HEK293 (cell line): ENCODE measurements at regions not wholly inside any gene's neighbourhood (a gene's known extent, or its start where the extent isn't known, plus 50 kb on each side); places are given as distances from the start of the nearest gene placed in this dataset.

Experiments
- CTCF ChIA-PET: fragments of 350-600 bp; formaldehyde crosslinking; extraction: SDS; loops from one replicate; lab custom pipeline; 2021; ENCODE audit warnings: antibody characterized with exemption; lab: Yijun Ruan, JAX
- POLR2A ChIA-PET: fragments of 300-600 bp; formaldehyde crosslinking; extraction: SDS; loops from one replicate; lab custom pipeline; 2020; ENCODE audit warnings: antibody characterized with exemption, inconsistent platforms; lab: Yijun Ruan, JAX
- H3K27ac ChIP-seq: fragments of 200-500 bp; sonication (Bioruptor generic); 2 replicates; pipeline ENCODE4 v1.5.1; 2014; ENCODE audit warnings: low read depth, low read length, control low read depth, inconsistent platforms; ENCODE audit errors: extremely low read depth
- H3K36me3 ChIP-seq, 2 experiments: fragments of 200-500 bp in 1 of 2; sonication (Bioruptor generic) in 1 of 2; 1 replicate in 1 of 2; 2 replicates in 1 of 2; pipeline ENCODE4 v1.5.1; 2014 to 2017; ENCODE audit warnings: inconsistent platforms in 2 of 2, low read length in 2 of 2; ENCODE audit not compliant: control insufficient read depth in 2 of 2, insufficient read depth in 1 of 2
- H3K4me1 ChIP-seq: fragments of 200-500 bp; sonication (Bioruptor generic); 2 replicates; pipeline ENCODE4 v1.5.1; 2014; ENCODE audit warnings: mild to moderate bottlenecking, low read length, inconsistent platforms; ENCODE audit not compliant: control insufficient read depth, insufficient read depth
- H3K4me3 ChIP-seq: 2 replicates; pipeline ENCODE4 v1.5.1; 2011; ENCODE audit warnings: low read depth, mild to moderate bottlenecking, control low read depth, low read length, moderate library complexity
- H3K9me3 ChIP-seq: fragments of 200-500 bp; sonication (Bioruptor generic); 2 replicates; pipeline ENCODE4 v1.5.1; 2014; ENCODE audit warnings: low read depth, low read length, inconsistent platforms; ENCODE audit not compliant: control insufficient read depth, insufficient read depth
- HOXC10 ChIP-seq: sonication (generic); formaldehyde crosslinking; IDR thresholded peaks from 2 replicates; pipeline ENCODE4 v1.8.1; 2023; ENCODE audit warnings: mild to moderate bottlenecking, missing genetic modification reagents
- HOXD13 ChIP-seq: sonication (generic); formaldehyde crosslinking; IDR thresholded peaks from 2 replicates; pipeline ENCODE4 v1.8.0; 2022; ENCODE audit warnings: missing genetic modification reagents, borderline replicate concordance
- RBAK ChIP-seq: fragments of 450-650 bp; formaldehyde crosslinking; IDR thresholded peaks from 2 replicates; pipeline ENCODE4 v1.5.1; 2016; ENCODE audit warnings: missing biosample characterization, missing genetic modification characterization
- SCRT1 ChIP-seq: fragments of 450-650 bp; formaldehyde crosslinking; IDR thresholded peaks from 2 replicates; pipeline ENCODE4 v1.5.1; 2016; ENCODE audit warnings: missing biosample characterization, missing genetic modification characterization, borderline replicate concordance
- ZBTB21 ChIP-seq: fragments of 450-650 bp; formaldehyde crosslinking; IDR thresholded peaks from 2 replicates; pipeline ENCODE4 v1.5.1; 2017; ENCODE audit warnings: missing biosample characterization, missing genetic modification characterization
- ZFP37 ChIP-seq: fragments of 450-650 bp; formaldehyde crosslinking; IDR thresholded peaks from 2 replicates; pipeline ENCODE4 v1.5.1; 2016; ENCODE audit warnings: missing biosample characterization, missing genetic modification characterization
- ZNF10 ChIP-seq: fragments of 450-650 bp; formaldehyde crosslinking; IDR thresholded peaks from 2 replicates; pipeline ENCODE4 v1.5.1; 2017; ENCODE audit warnings: missing biosample characterization, missing genetic modification characterization
- ZNF169 ChIP-seq: fragments of 450-650 bp; formaldehyde crosslinking; IDR thresholded peaks from 2 replicates; pipeline ENCODE4 v1.5.1; 2016; ENCODE audit warnings: missing biosample characterization, missing genetic modification characterization
- ZNF175 ChIP-seq: fragments of 450-650 bp; formaldehyde crosslinking; IDR thresholded peaks from 2 replicates; pipeline ENCODE4 v1.5.1; 2016; ENCODE audit warnings: missing biosample characterization, missing genetic modification characterization
- ZNF2 ChIP-seq: fragments of 450-650 bp; formaldehyde crosslinking; IDR thresholded peaks from 2 replicates; pipeline ENCODE4 v1.5.1; 2016; ENCODE audit warnings: missing biosample characterization, missing genetic modification characterization
- ZNF48 ChIP-seq: fragments of 450-650 bp; formaldehyde crosslinking; IDR thresholded peaks from 2 replicates; pipeline ENCODE4 v1.5.1; 2016; ENCODE audit warnings: missing biosample characterization, missing genetic modification characterization
- ZNF548 ChIP-seq: fragments of 450-650 bp; formaldehyde crosslinking; IDR thresholded peaks from 2 replicates; pipeline ENCODE4 v1.5.1; 2016; ENCODE audit warnings: missing biosample characterization, missing genetic modification characterization
- ZNF555 ChIP-seq: fragments of 450-650 bp; formaldehyde crosslinking; conservative IDR thresholded peaks from 2 replicates; pipeline ENCODE4 v1.5.1; 2017; ENCODE audit warnings: missing biosample characterization, mild to moderate bottlenecking, missing genetic modification characterization, inconsistent platforms
- ZNF621 ChIP-seq: fragments of 450-650 bp; formaldehyde crosslinking; IDR thresholded peaks from 2 replicates; pipeline ENCODE4 v1.5.1; 2017; ENCODE audit warnings: missing biosample characterization, missing genetic modification characterization
- ZNF624 ChIP-seq: fragments of 450-650 bp; formaldehyde crosslinking; IDR thresholded peaks from 2 replicates; pipeline ENCODE4 v1.5.1; 2017; ENCODE audit warnings: missing biosample characterization, missing genetic modification characterization
- ZNF660 ChIP-seq: fragments of 450-650 bp; IDR thresholded peaks from 2 replicates; pipeline ENCODE4 v1.5.1; 2018; ENCODE audit warnings: missing biosample characterization, mild to moderate bottlenecking, missing genetic modification characterization
- ZNF76 ChIP-seq: fragments of 450-650 bp; formaldehyde crosslinking; IDR thresholded peaks from 2 replicates; pipeline ENCODE4; 2016; ENCODE audit warnings: low read depth, missing biosample characterization, missing genetic modification characterization, borderline replicate concordance
- ZNF777 ChIP-seq: fragments of 450-650 bp; formaldehyde crosslinking; IDR thresholded peaks from 2 replicates; pipeline ENCODE4 v1.5.1; 2017; ENCODE audit warnings: missing biosample characterization, missing genetic modification characterization, borderline replicate concordance
- ZSCAN30 ChIP-seq: fragments of 450-650 bp; IDR thresholded peaks from 2 replicates; pipeline ENCODE4 v1.5.1; 2018; ENCODE audit warnings: missing biosample characterization, mild to moderate bottlenecking, missing genetic modification characterization, moderate library complexity
- TF ChIP-seq, protein P1 (sequence below): fragments of 450-650 bp; formaldehyde crosslinking; IDR thresholded peaks from 2 replicates; pipeline ENCODE4 v1.5.1; 2017; ENCODE audit warnings: missing biosample characterization, missing genetic modification characterization
- TF ChIP-seq, protein P2 (sequence below): fragments of 450-650 bp; formaldehyde crosslinking; IDR thresholded peaks from 2 replicates; pipeline ENCODE4 v1.5.1; 2016; ENCODE audit warnings: missing biosample characterization, missing genetic modification characterization
- TF ChIP-seq, protein P3 (sequence below): fragments of 450-650 bp; formaldehyde crosslinking; IDR thresholded peaks from 2 replicates; pipeline ENCODE4 v1.5.1; 2017; ENCODE audit warnings: missing biosample characterization, missing genetic modification characterization
- TF ChIP-seq, protein P4 (sequence below): fragments of 450-650 bp; formaldehyde crosslinking; IDR thresholded peaks from 2 replicates; pipeline ENCODE4 v1.5.1; 2017; ENCODE audit warnings: missing biosample characterization, missing genetic modification characterization
- TF ChIP-seq, protein P5 (sequence below): fragments of 450-650 bp; formaldehyde crosslinking; IDR thresholded peaks from 2 replicates; pipeline ENCODE4 v1.5.1; 2016; ENCODE audit warnings: missing biosample characterization, missing genetic modification characterization

DNA sequence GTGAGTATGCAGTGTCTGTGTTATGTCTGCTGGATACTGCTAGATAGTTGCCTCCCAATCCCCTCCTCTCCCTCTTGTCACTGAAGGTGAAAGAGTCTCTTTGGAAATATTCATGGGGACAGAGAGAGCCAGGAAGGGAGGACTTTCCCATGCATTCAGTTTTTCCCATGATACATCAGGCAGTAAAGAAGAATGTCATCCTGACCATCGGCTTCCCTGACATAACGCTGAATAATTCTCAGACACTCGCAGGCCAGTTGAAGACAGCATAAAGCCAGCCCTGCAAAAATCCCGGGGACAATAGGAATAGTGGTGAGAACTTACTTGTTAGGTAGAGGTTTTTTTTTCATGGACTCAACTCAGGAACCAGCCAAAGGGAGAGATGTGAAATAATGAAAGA, 58.1 kb downstream of the KLF4 start:
- Histone ChIP-seq H3K4me3 (no peak overlapping the region), H3K27ac (no peak overlapping the region), H3K4me1 (no peaks in the 10 kb centered on the region), H3K36me3 (no peaks in the 10 kb centered on the region), H3K9me3 (no peaks in the 10 kb centered on the region)
- ChIA-PET CTCF (interaction anchor here (0.7 kb wide), 1 partner anchor 1811 kb away, joined by 3 read pairs; no protein-coding TSS in a partner anchor), POLR2A (no interaction called here)
- no peak for TF ChIP-seq SCRT1 (tag by site-specific recombination)
- no peak for TF ChIP-seq ZFP37 (tag by site-specific recombination)
- no peak for TF ChIP-seq ZNF548
- TF ChIP-seq, protein P1, sequence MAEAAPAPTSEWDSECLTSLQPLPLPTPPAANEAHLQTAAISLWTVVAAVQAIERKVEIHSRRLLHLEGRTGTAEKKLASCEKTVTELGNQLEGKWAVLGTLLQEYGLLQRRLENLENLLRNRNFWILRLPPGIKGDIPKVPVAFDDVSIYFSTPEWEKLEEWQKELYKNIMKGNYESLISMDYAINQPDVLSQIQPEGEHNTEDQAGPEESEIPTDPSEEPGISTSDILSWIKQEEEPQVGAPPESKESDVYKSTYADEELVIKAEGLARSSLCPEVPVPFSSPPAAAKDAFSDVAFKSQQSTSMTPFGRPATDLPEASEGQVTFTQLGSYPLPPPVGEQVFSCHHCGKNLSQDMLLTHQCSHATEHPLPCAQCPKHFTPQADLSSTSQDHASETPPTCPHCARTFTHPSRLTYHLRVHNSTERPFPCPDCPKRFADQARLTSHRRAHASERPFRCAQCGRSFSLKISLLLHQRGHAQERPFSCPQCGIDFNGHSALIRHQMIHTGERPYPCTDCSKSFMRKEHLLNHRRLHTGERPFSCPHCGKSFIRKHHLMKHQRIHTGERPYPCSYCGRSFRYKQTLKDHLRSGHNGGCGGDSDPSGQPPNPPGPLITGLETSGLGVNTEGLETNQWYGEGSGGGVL (tag by site-specific recombination) = no peak
- TF ChIP-seq HOXD13 = no peak
- TF ChIP-seq ZNF555 (tag by site-specific recombination) = no peak
- no peak for TF ChIP-seq ZNF76
- TF ChIP-seq HOXC10 (CRISPR knock-in tag) = no peak

DNA sequence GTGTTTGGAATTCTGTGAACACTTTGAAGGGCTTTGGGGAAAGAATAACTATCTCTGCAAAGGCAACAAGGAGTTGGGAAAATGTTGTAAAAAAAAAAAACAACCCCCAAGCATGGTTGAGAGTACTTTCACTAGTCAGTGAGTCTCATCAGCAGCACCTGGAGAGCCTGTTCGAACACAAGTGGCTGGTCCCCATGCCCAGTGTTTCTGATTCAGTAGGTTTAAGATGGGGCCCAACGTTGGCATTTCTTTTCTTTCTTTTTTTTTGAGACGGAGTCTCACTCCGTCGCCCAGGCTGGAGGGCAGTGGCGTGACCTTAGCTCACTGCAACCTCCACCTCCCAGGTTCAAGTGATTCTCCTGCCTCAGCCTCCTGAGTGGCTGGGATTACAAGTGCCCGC, 59.5 kb downstream of the KLF4 start:
- TF ChIP-seq, protein P2, sequence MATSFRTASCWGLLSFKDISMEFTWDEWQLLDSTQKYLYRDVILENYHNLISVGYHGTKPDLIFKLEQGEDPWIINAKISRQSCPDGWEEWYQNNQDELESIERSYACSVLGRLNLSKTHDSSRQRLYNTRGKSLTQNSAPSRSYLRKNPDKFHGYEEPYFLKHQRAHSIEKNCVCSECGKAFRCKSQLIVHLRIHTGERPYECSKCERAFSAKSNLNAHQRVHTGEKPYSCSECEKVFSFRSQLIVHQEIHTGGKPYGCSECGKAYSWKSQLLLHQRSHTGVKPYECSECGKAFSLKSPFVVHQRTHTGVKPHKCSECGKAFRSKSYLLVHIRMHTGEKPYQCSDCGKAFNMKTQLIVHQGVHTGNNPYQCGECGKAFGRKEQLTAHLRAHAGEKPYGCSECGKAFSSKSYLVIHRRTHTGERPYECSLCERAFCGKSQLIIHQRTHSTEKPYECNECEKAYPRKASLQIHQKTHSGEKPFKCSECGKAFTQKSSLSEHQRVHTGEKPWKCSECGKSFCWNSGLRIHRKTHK (tag by site-specific recombination) = no peak
- TF ChIP-seq ZNF777 (tag by site-specific recombination) = no peak
- TF ChIP-seq RBAK (tag by site-specific recombination) = no peak
- no peak for TF ChIP-seq ZNF660 (tag by site-specific recombination)
- no peak for TF ChIP-seq ZSCAN30 (tag by site-specific recombination)
- TF ChIP-seq ZNF624 (tag by site-specific recombination) = no peak
- no peak for TF ChIP-seq ZNF169 (tag by site-specific recombination)
- TF ChIP-seq, protein P3, sequence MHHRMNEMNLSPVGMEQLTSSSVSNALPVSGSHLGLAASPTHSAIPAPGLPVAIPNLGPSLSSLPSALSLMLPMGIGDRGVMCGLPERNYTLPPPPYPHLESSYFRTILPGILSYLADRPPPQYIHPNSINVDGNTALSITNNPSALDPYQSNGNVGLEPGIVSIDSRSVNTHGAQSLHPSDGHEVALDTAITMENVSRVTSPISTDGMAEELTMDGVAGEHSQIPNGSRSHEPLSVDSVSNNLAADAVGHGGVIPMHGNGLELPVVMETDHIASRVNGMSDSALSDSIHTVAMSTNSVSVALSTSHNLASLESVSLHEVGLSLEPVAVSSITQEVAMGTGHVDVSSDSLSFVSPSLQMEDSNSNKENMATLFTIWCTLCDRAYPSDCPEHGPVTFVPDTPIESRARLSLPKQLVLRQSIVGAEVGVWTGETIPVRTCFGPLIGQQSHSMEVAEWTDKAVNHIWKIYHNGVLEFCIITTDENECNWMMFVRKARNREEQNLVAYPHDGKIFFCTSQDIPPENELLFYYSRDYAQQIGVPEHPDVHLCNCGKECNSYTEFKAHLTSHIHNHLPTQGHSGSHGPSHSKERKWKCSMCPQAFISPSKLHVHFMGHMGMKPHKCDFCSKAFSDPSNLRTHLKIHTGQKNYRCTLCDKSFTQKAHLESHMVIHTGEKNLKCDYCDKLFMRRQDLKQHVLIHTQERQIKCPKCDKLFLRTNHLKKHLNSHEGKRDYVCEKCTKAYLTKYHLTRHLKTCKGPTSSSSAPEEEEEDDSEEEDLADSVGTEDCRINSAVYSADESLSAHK = no peak
- TF ChIP-seq, protein P4, sequence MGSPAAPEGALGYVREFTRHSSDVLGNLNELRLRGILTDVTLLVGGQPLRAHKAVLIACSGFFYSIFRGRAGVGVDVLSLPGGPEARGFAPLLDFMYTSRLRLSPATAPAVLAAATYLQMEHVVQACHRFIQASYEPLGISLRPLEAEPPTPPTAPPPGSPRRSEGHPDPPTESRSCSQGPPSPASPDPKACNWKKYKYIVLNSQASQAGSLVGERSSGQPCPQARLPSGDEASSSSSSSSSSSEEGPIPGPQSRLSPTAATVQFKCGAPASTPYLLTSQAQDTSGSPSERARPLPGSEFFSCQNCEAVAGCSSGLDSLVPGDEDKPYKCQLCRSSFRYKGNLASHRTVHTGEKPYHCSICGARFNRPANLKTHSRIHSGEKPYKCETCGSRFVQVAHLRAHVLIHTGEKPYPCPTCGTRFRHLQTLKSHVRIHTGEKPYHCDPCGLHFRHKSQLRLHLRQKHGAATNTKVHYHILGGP (tag by site-specific recombination) = no peak
- TF ChIP-seq ZNF48 (tag by site-specific recombination) = no peak
- no peak for TF ChIP-seq ZBTB21
- TF ChIP-seq, protein P5, sequence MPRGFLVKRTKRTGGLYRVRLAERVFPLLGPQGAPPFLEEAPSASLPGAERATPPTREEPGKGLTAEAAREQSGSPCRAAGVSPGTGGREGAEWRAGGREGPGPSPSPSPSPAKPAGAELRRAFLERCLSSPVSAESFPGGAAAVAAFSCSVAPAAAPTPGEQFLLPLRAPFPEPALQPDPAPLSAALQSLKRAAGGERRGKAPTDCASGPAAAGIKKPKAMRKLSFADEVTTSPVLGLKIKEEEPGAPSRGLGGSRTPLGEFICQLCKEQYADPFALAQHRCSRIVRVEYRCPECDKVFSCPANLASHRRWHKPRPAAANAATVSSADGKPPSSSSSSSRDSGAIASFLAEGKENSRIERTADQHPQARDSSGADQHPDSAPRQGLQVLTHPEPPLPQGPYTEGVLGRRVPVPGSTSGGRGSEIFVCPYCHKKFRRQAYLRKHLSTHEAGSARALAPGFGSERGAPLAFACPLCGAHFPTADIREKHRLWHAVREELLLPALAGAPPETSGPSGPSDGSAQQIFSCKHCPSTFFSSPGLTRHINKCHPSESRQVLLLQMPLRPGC = no peak
- TF ChIP-seq ZNF175 (tag by site-specific recombination) = no peak
- TF ChIP-seq ZNF10 (tag by site-specific recombination) = no peak
- no peak for TF ChIP-seq ZNF621 (tag by site-specific recombination)
- no peak for TF ChIP-seq ZNF2 (tag by site-specific recombination)
- ChIA-PET CTCF (no interaction called here), POLR2A (no interaction called here)
- H3K36me3 ChIP-seq = no peaks in the 10 kb centered on the region
- no peaks in the 10 kb centered on the region for H3K4me1 ChIP-seq
- H3K4me3 ChIP-seq = no peak overlapping the region
- no peak overlapping the region for H3K27ac ChIP-seq
- H3K9me3 ChIP-seq = no peaks in the 10 kb centered on the region
